ENCODE measurements at regions not wholly inside any gene's neighbourhood (a gene's known extent, or its start where the extent isn't known, plus 50 kb on each side); places are given as distances from the start of the nearest gene placed in this dataset.
A peak's percentile ranks its signal among the peaks of the same experiment; 100 is the strongest.

DNA sequence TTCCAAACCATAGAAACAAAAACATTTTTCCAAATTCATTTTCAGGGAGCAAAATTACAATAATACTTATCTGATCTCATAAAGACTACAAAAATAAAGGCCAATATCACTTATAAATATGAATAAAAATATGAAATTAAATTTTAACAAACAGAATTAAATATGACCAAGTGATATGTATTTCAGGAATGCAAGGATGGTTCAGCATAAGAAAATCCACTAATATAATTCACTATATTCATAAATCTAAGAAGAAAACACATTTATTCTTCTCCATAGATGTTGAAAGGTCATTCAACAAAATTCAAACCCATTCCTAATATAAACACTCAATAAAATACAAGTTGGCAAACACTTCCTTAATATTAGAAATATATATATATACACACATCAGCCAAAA lies 115.2 kb upstream of the TMEM168 start:
- H3K4me3 ChIP-seq (ENCODE audit: low read depth, low read length) = no peak overlapping the region
- DNase-seq (ENCODE audit: low read depth) = no peak
- TF ChIP-seq, protein P1, sequence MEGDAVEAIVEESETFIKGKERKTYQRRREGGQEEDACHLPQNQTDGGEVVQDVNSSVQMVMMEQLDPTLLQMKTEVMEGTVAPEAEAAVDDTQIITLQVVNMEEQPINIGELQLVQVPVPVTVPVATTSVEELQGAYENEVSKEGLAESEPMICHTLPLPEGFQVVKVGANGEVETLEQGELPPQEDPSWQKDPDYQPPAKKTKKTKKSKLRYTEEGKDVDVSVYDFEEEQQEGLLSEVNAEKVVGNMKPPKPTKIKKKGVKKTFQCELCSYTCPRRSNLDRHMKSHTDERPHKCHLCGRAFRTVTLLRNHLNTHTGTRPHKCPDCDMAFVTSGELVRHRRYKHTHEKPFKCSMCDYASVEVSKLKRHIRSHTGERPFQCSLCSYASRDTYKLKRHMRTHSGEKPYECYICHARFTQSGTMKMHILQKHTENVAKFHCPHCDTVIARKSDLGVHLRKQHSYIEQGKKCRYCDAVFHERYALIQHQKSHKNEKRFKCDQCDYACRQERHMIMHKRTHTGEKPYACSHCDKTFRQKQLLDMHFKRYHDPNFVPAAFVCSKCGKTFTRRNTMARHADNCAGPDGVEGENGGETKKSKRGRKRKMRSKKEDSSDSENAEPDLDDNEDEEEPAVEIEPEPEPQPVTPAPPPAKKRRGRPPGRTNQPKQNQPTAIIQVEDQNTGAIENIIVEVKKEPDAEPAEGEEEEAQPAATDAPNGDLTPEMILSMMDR (IDR thresholded peaks at IDR 0.05; ENCODE audit: control insufficient read depth, extremely low read depth, insufficient read depth) = no peak

DNA sequence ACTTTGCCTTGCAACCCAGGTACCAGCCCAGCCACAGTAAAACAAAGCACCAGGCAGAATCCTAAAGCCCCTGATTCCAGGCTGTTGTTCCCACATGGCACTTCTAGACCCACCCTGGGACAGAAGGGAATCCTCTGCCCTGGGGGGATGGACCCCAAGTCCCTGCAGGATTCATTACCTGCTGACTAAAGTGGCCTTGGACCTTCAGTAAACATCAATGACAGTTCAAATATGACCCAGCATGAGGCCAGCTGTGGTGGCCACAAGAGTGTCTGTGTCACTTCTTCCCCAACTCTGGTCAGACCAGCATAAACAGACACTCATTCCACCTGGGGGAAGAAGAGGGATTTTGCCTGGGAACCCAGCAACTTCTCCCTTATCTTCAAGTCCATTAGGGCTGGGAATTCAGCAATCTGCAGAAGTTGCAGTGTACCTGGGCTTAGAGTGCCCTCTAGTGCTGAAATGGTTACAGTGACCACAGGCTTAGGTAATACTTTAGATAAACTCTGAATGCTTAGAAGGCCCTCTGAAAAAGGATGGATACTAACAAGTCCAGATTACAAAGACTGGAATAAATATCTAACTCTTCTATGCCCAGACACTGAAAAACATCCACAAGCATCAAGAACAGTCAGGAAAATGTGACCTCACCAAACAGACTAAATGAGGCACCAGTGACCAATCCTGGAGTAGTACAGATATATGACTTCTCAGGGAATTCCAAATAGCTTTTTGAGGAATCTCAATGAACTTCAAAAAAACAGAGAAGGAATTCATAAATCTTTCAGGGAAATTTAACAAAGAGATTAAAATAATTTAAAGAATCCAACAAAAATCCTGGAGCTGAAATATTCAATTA lies 108.5 kb upstream of the TMEM168 start:
- DNase-seq (ENCODE audit: low read depth) = peak; percentile 71
- TF ChIP-seq, protein P1 (IDR thresholded peaks at IDR 0.05; ENCODE audit: control insufficient read depth, extremely low read depth, insufficient read depth) = peak; percentile 89
- H3K4me3 ChIP-seq (ENCODE audit: low read depth, low read length) = no peak overlapping the region

DNA sequence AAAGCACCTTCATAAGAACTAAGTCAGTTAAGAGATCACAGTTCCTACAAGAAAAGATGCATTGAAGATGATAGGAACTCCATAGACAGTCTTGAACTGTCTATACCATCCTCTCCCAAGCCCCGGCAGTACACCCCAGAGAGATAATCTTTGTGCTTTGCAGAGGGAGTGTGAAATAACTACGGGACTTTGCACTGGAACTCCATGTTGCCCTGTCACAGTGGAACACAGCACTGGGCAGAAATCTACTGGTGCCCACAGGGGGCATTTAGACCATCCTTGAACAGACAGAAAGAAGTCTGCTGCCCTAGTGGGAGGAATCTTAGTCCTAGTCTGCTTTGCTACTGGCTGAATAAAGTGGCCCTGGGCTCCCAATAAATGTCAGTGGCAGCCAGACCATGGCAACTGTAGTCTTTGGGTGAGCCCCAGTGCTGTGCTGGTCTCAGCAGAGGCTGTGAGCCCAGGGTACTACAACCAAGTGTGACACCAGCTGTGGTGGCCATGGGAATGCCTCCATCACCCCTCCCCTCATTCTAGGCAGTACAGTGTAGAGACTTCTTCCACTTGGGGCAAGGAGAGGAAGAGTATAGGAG lies 107.7 kb upstream of the TMEM168 start:
- no peak overlapping the region for H3K4me3 ChIP-seq (ENCODE audit: low read depth, low read length)
- no peak for DNase-seq (ENCODE audit: low read depth)
- TF ChIP-seq, protein P1 (IDR thresholded peaks at IDR 0.05; ENCODE audit: control insufficient read depth, extremely low read depth, insufficient read depth) = no peak

DNA sequence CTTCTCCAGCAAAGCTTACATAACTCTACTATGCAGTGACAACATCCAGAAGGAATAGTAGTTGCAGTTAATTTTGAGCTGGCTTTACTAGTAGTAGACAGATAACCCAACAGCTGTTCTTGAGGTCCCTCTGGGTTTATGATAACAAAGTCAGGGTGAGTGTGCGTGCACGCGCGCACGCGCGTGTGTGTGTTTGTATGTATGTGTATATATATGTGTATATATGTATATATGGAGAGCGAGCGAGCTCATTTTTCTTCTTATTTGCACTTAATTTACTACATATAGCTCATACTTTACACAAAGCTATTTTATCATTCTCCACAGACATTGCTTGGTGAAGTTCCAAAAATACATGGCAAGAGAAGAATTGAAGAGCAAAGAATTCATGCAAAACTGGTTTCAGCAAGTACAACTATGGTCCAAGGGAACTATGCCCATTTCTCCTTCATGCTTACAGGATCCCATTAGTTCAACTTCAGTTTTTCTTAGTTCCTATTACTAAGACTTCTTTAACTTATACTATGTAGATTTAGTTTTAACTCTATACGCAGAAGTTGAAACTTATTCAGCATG lies 105.9 kb upstream of the TMEM168 start:
- H3K4me3 ChIP-seq (ENCODE audit: low read depth, low read length) = no peak overlapping the region
- TF ChIP-seq, protein P1 (IDR thresholded peaks at IDR 0.05; ENCODE audit: control insufficient read depth, extremely low read depth, insufficient read depth) = no peak
- peak; percentile 54 for DNase-seq (ENCODE audit: low read depth)

DNA sequence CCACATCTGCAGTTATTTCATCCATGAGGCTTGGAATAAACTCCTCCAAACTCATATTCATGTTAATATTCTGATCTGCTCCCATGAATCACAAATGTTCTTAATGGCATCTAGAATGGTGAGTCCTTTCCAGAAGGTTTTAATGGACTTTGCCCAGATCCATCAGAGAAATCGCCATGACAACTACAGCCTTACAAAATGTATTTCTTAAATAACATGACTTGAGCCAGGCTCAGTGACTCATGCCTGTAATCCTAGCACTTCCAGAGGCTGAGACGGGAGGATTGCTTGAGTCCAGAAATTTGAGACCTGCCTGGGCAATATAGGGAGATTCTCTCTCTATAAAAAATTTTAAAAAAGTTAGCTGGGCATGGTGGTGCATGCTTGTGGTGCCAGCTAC lies 102.1 kb upstream of the TMEM168 start:
- no peak for DNase-seq (ENCODE audit: low read depth)
- no peak overlapping the region for H3K4me3 ChIP-seq (ENCODE audit: low read depth, low read length)
- TF ChIP-seq, protein P1 (IDR thresholded peaks at IDR 0.05; ENCODE audit: control insufficient read depth, extremely low read depth, insufficient read depth) = no peak

DNA sequence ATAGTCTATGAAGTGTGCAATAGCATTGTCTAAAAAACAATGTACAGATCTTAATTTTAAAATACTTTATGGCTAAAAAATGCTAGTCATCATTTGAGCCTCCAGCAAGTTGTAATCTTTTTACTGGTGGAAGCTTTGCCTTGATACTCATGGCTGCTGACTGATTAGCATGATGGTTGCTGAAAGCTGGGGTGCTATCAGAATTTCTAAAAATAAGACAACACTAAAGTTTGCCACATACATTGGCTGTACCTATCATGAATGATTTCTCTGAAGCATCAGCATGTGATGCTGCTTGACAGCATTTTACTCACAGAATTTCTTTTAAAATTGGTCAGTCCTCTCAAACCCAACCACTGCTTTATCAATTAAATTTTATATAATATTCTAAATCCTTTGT lies 101.5 kb upstream of the TMEM168 start:
- DNase-seq (ENCODE audit: low read depth) = no peak
- TF ChIP-seq, protein P1 (IDR thresholded peaks at IDR 0.05; ENCODE audit: control insufficient read depth, extremely low read depth, insufficient read depth) = no peak
- no peak overlapping the region for H3K4me3 ChIP-seq (ENCODE audit: low read depth, low read length)
